Right lobe of liver (tissue), 6 donors: ENCODE measurements at regions not wholly inside any gene's neighbourhood (a gene's known extent, or its start where the extent isn't known, plus 50 kb on each side); places are given as distances from the start of the nearest gene placed in this dataset.

Experiments used
- ATAC-seq, 4 donors: fragments of 200-7000 bp; cut with Tn5 transposase; one replicate each; pipeline ENCODE4 v1.9.1; 2020; ENCODE audit warnings: mild to moderate bottlenecking in 4 of 4, moderate library complexity in 4 of 4
- DNase-seq, 3 donors: peaks; one replicate each; pipeline ENCODE4 v3.0.0-alpha.2; 2020
- H3K27ac ChIP-seq, 3 donors: fragments of 200-600 bp; one replicate each; pipeline ENCODE4 v1.8.0; 2022
- H3K27me3 ChIP-seq, 2 donors: fragments of 200-600 bp; one replicate each; pipeline ENCODE4 v1.8.0; 2022
- H3K36me3 ChIP-seq, 4 donors: fragments of 200-600 bp; sonication (generic) in 1 of 4; one replicate each; pipeline versions ENCODE4 v1.5.1 to v1.8.0; 2017 to 2022; ENCODE audit warnings: control low read depth in 1 of 4
- H3K4me1 ChIP-seq, 4 donors: fragments of 200-600 bp; sonication (generic) in 1 of 4; one replicate each; pipeline versions ENCODE4 v1.5.1 to v1.8.0; 2017 to 2022; ENCODE audit warnings: control low read depth in 1 of 4
- H3K4me3 ChIP-seq, 3 donors: fragments of 200-600 bp; one replicate each; pipeline ENCODE4 v1.8.0; 2022
- H3K9me3 ChIP-seq, 4 donors: fragments of 200-600 bp; sonication (generic) in 1 of 4; one replicate each; pipeline versions ENCODE4 v1.5.1 to v1.8.0; 2017 to 2022; ENCODE audit warnings: control low read depth in 1 of 4
- POLR2A ChIP-seq: fragments of 450-650 bp; IDR thresholded peaks from one replicate; pipeline ENCODE4 v1.6.1; 2017; ENCODE audit warnings: antibody characterized with exemption, mild to moderate bottlenecking
- WGBS: methylation state at CpG from one replicate; pipeline ENCODE4 v1.1.6; 2018; ENCODE audit warnings: low coverage, low lambda C conversion rate; ENCODE audit not compliant: insufficient coverage; ENCODE audit errors: missing lambda C conversion rate; 5-methylcytosine and 5-hydroxymethylcytosine counted together
- intact Hi-C, 2 donors: fragments of 100-400 bp; cut with DNase I; formaldehyde crosslinking; loops; one replicate each; pipeline versions ENCODE4 v1.11.2 to v1.14.1; 2022
- TF ChIP-seq, protein P1 (sequence below), 4 donors: fragments of 200-600 bp in 3 of 4; fragments of 450-650 bp in 1 of 4; IDR thresholded peaks; one replicate each; pipeline versions ENCODE4 v1.5.1 to v1.8.0; 2016 to 2022; ENCODE audit warnings: antibody characterized with exemption in 4 of 4, mild to moderate bottlenecking in 2 of 4
- donor health status: DM: no; HTN: yes; CAD: no.
- donor health status: DM: no; HTN: no; CAD: no.
- donor health status: DM: no; HTN: no; CAD: no.
- donor health status: DM: no; HTN: yes; CAD: no.
- donor health status: DM: no; HTN: yes; CAD: no.

DNA sequence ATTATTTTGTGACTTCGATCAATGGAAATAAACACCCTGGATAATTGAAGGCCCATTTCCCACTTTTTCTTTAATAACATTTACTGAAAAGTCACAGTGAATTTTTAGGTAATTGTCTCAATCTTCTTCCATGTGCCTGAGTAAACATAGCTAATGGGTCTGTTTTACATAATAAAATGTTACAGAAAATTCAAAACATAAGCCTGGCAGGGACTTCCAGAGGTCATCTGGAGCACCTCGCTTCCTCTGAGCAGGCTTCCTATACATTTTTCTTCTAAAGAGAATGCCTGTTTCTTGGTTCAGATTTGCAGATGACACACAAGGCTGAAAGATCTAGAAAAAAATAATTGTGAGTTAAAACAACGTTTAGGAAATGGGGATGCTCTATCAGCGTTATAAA, 183.8 kb upstream of the PDE3A start:
- intact Hi-C loops, result no loop called here
- Histone ChIP-seq H3K36me3 (no peaks in the 10 kb centered on the region), H3K27me3 (no peaks in the 10 kb centered on the region), H3K27ac (no peak overlapping the region), H3K4me1 (peaks cover 0 to 13% (median 3%) of the 10 kb centered on the region in 4 donors), H3K9me3 (no peaks in the 10 kb centered on the region), H3K4me3 (no peak overlapping the region)
- ATAC-seq, result no peak
- DNase-seq, result no peak
- TF ChIP-seq, protein P1, sequence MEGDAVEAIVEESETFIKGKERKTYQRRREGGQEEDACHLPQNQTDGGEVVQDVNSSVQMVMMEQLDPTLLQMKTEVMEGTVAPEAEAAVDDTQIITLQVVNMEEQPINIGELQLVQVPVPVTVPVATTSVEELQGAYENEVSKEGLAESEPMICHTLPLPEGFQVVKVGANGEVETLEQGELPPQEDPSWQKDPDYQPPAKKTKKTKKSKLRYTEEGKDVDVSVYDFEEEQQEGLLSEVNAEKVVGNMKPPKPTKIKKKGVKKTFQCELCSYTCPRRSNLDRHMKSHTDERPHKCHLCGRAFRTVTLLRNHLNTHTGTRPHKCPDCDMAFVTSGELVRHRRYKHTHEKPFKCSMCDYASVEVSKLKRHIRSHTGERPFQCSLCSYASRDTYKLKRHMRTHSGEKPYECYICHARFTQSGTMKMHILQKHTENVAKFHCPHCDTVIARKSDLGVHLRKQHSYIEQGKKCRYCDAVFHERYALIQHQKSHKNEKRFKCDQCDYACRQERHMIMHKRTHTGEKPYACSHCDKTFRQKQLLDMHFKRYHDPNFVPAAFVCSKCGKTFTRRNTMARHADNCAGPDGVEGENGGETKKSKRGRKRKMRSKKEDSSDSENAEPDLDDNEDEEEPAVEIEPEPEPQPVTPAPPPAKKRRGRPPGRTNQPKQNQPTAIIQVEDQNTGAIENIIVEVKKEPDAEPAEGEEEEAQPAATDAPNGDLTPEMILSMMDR (IDR thresholded peaks at IDR 0.05), result no peak
- TF ChIP-seq POLR2A, result no peak
- WGBS, result 32% methylated on average over 4 of the region's 4 CpGs

DNA sequence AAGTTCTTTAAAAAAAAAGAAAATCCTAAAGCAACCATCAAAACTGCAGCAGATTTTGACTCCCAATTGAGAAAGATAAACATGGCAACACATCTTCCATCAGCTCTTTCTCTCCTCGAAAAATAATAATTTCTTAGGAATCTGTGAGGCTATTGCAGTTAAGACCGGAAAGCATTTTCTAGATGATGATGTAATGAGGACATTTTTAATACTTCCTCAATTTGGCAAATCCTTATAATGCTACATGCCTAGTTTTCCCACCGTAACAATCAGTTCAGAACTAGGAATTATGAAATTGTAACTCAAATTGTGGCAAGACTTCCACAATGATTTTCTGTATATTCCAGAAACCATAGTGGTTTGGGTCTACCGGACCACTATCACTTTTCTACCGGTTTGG, 180.9 kb upstream of the PDE3A start:
- 76% methylated on average over 5 of the region's 5 CpGs for WGBS
- no peaks in the 10 kb centered on the region for H3K36me3 ChIP-seq
- intact Hi-C loops, result no loop called here
- no peak overlapping the region for H3K27ac ChIP-seq
- TF ChIP-seq POLR2A, result no peak
- TF ChIP-seq, protein P1 (IDR thresholded peaks at IDR 0.05), result no peak
- H3K27me3 ChIP-seq, result no peaks in the 10 kb centered on the region
- H3K4me1 ChIP-seq, result peaks cover 0 to 19% (median 3%) of the 10 kb centered on the region in 4 donors
- H3K9me3 ChIP-seq, result no peaks in the 10 kb centered on the region
- H3K4me3 ChIP-seq, result no peak overlapping the region
- DNase-seq (no peak), ATAC-seq (peak in 1 of 4 donors; percentile 18)

DNA sequence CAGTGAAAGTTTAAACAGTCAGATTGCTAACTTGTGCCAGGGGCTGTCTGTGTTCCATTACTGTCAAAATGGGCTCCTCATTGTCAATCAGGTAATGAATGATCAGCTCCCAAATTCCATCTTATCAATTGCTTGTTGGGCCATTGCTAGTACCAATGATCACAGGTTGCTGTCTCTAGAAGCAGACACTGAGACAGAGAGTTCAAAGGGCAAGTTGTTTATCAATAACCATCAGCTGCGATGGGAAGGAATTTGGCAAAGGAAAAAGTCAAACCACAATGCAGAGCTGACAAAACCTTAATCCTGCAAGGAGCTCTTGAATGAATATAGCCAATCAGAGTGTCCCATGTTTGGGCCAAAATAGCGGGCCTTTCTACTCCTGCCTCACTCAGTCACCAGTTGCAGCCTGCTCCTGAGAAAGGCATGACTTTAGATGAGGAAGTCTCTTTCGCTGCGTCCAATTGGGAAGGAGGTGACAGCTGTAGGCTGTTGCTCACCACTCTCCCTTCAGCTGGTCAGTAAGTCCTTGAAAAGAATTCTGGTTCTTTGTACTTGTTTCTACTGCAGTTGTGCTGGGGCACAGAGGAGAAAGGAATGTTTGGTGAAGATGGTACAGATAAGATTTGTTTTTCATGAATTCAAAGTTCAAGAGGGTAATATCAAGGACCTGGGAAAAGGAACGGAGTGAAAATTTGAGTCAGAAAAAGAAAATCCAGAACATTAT, 179.2 kb upstream of the PDE3A start:
- no peak overlapping the region for H3K4me3 ChIP-seq
- H3K4me1 ChIP-seq, result peaks cover 0 to 19% (median 3%) of the 10 kb centered on the region in 4 donors
- ATAC-seq (peak; percentile 61 to 81 (median 70)), DNase-seq (no peak)
- no peaks in the 10 kb centered on the region for H3K9me3 ChIP-seq
- TF ChIP-seq, protein P1 (IDR thresholded peaks at IDR 0.05), result no peak
- TF ChIP-seq POLR2A, result no peak
- 38% methylated on average over 5 of the region's 5 CpGs for WGBS
- intact Hi-C loops, result no loop called here
- no peak overlapping the region for H3K27ac ChIP-seq
- no peaks in the 10 kb centered on the region for H3K36me3 ChIP-seq
- no peaks in the 10 kb centered on the region for H3K27me3 ChIP-seq

DNA sequence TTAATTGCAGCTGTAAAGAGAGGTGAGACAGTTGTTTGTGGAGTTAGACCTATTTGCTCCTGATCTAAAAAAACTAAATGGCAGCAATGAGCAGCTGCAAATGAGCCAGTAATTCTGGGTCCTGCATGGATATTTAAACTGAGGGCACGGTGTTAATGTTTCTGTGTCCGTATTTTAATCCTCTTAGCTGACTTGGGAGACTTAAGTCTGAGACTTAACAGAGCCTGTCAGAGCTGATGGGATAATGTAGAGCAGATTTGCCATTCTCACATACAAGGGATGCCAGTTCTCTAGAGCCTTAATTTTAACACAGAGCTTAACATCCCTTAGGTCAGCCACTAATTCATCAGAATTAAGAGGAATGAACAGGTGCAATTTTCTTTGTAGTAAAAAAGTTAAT, 178.6 kb upstream of the PDE3A start:
- H3K27me3 ChIP-seq, result no peaks in the 10 kb centered on the region
- H3K27ac ChIP-seq, result no peak overlapping the region
- H3K4me3 ChIP-seq, result no peak overlapping the region
- intact Hi-C loops, result no loop called here
- H3K9me3 ChIP-seq, result no peaks in the 10 kb centered on the region
- ATAC-seq (no peak), DNase-seq (no peak)
- H3K36me3 ChIP-seq, result no peaks in the 10 kb centered on the region
- peaks cover 0 to 19% (median 3%) of the 10 kb centered on the region in 4 donors for H3K4me1 ChIP-seq
- WGBS, result 95% methylated on average over 2 of the region's 2 CpGs
- TF ChIP-seq POLR2A, result no peak

DNA sequence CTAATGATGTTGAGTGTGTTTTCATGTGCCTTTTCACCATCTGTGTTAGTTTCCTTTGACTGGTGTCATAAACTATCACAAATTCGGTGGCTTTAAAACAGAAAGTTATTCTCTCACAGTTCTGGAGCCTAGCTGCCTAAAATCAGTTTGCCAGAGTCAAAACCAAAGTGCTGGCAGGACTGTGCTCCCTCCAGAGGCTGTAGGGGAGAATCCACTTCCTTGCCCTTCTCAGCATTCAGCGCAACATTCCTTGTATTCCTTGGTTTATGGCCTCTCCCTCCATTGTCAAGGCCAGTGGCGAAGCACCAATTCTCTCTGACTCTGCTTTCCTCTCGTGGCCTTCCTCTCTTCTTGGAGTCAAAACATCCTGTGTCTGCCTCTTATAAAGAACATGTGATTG, 174.2 kb upstream of the PDE3A start:
- Histone ChIP-seq H3K9me3 (no peaks in the 10 kb centered on the region), H3K4me1 (peaks cover 0 to 10% (median 0%) of the 10 kb centered on the region in 4 donors), H3K27ac (no peak overlapping the region), H3K4me3 (no peak overlapping the region), H3K27me3 (no peaks in the 10 kb centered on the region), H3K36me3 (no peaks in the 10 kb centered on the region)
- TF ChIP-seq, protein P1 (IDR thresholded peaks at IDR 0.05), result peak; percentile 8 to 48 (median 36)
- TF ChIP-seq POLR2A, result no peak
- DNase-seq (no peak), ATAC-seq (peak; percentile 39 to 79 (median 78))
- 17% methylated on average over 3 of the region's 4 CpGs for WGBS
- intact Hi-C loops, result no loop called here
